Suprapubic skin (tissue), 4 donors: ENCODE measurements at regions not wholly inside any gene's neighbourhood (a gene's known extent, or its start where the extent isn't known, plus 50 kb on each side); places are given as distances from the start of the nearest gene placed in this dataset.

Experiments
- CTCF ChIP-seq, 2 donors: fragments of 200-600 bp in 1 of 2; fragments of 450-650 bp in 1 of 2; sonication (generic) in 1 of 2; IDR thresholded peaks; one replicate each; pipeline ENCODE4 v1.5.1; 2016 to 2019; ENCODE audit warnings: antibody characterized with exemption in 2 of 2, mild to moderate bottlenecking in 1 of 2, moderate library complexity in 1 of 2
- EP300 ChIP-seq: sonication (generic); formaldehyde crosslinking; IDR thresholded peaks from one replicate; pipeline ENCODE4 v1.6.1; 2017; ENCODE audit warnings: antibody characterized with exemption
- POLR2A ChIP-seq, 2 donors: fragments of 450-650 bp; IDR thresholded peaks; one replicate each; pipeline ENCODE4 v1.6.1; 2017; ENCODE audit warnings: antibody characterized with exemption in 2 of 2, mild to moderate bottlenecking in 2 of 2, moderate library complexity in 2 of 2
- POLR2AphosphoS5 ChIP-seq, 3 donors: sonication (generic); formaldehyde crosslinking; IDR thresholded peaks; one replicate each; pipeline ENCODE4 v1.6.1; 2017; ENCODE audit warnings: antibody characterized with exemption in 3 of 3

DNA sequence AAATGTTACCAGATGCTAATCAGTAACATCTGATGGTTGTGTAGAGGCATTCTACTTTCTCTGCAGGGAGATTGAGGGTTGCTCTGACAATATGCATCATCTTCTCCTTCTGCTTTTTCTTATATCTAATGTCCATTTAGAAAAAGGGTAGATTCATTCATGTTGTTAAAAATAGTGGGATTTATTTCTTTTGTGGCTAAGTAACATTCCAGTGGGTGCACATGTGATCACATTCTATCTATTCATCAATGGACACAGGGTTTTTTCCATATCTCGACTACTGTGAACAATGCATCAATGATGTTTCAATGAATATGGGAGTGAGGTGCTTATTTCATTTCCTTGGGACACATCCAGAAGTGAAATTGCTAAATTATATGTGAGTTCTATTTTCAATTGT is 103.9 kb downstream of the CRPPA start:
- TF ChIP-seq POLR2A (IDR thresholded peaks at IDR 0.05) (no peak), EP300 (no peak), CTCF (IDR thresholded peaks at IDR 0.05) (no peak), POLR2AphosphoS5 (IDR thresholded peaks at IDR 0.05) (no peak)
